Hypothalamus (tissue), 51 donors: ENCODE measurements at regions not wholly inside any gene's neighbourhood (a gene's known extent, or its start where the extent isn't known, plus 50 kb on each side); places are given as distances from the start of the nearest gene placed in this dataset.
"Not testable (repeated sequence)": the region's sequence is repeated elsewhere in the genome, so short reads cannot be mapped to it uniquely, and the experiment has no call there.

ENCODE experiments used
- DNase-seq, 51 donors: peaks; one replicate each; lab custom pipeline; 2025; lab: John Stamatoyannopoulos, UW

- not testable (repeated sequence) for DNase-seq
Observed at GRCh38 chr20:51927970-51928369, 125.6 kb upstream of the SALL4 start.

GRCh38 chr20:51926670-51927305 is 124.5 kb upstream of the SALL4 start:
- no peak for DNase-seq

- DNase-seq = no peak
Observed at GRCh38 chr20:51924509-51924908, 122.2 kb upstream of the SALL4 start.

GRCh38 chr20:51923633-51924032 is 121.3 kb upstream of the SALL4 start:
- no peak for DNase-seq

GRCh38 chr20:51922812-51923211 is 120.5 kb upstream of the SALL4 start:
- not testable (repeated sequence) for DNase-seq

- DNase-seq = no peak
Observed at GRCh38 chr20:51918561-51918960, 116.2 kb upstream of the SALL4 start.

- no peak for DNase-seq
Observed at GRCh38 chr20:51917886-51918535, 115.7 kb upstream of the SALL4 start.

GRCh38 chr20:51916244-51916643 is 113.9 kb upstream of the SALL4 start:
- DNase-seq = no peak

GRCh38 chr20:51914758-51915157 is 112.4 kb upstream of the SALL4 start:
- DNase-seq = no peak

- no peak for DNase-seq
Observed at GRCh38 chr20:51910321-51911050, 108.2 kb upstream of the SALL4 start.

- DNase-seq = no peak
Observed at GRCh38 chr20:51906679-51907078, 104.4 kb upstream of the SALL4 start.

- DNase-seq = no peak
Observed at GRCh38 chr20:51906049-51906448, 103.7 kb upstream of the SALL4 start.

- DNase-seq = no peak
Observed at GRCh38 chr20:51902933-51903332, 100.6 kb upstream of the SALL4 start.

- DNase-seq = no peak
Observed at GRCh38 chr20:51900443-51900842, 98.1 kb upstream of the SALL4 start.

GRCh38 chr20:51899674-51900073 is 97.4 kb upstream of the SALL4 start:
- DNase-seq = no peak

- no peak for DNase-seq
Observed at GRCh38 chr20:51898788-51899187, 96.5 kb upstream of the SALL4 start.

- no peak for DNase-seq
Observed at GRCh38 chr20:51894619-51895018, 92.3 kb upstream of the SALL4 start.

GRCh38 chr20:51894201-51894600 is 91.9 kb upstream of the SALL4 start:
- DNase-seq = no peak

- DNase-seq = no peak
Observed at GRCh38 chr20:51893723-51894122, 91.4 kb upstream of the SALL4 start.

- no peak for DNase-seq
Observed at GRCh38 chr20:51890003-51890402, 87.7 kb upstream of the SALL4 start.

GRCh38 chr20:51889466-51889865 is 87.1 kb upstream of the SALL4 start:
- no peak for DNase-seq

GRCh38 chr20:51888291-51888690 is 86.0 kb upstream of the SALL4 start:
- no peak for DNase-seq
